Adrenal gland (tissue), 9 donors: ENCODE measurements at regions not wholly inside any gene's neighbourhood (a gene's known extent, or its start where the extent isn't known, plus 50 kb on each side); places are given as distances from the start of the nearest gene placed in this dataset.
"Not testable (repeated sequence)": the region's sequence is repeated elsewhere in the genome, so short reads cannot be mapped to it uniquely, and the experiment has no call there.

Source experiments
- DNase-seq, 7 donors: peaks; one replicate each; pipeline ENCODE4 v3.0.0-alpha.2; 2019 to 2020
- H3K27ac ChIP-seq, 5 donors: fragments of 200-600 bp; sonication (generic) in 4 of 5; 1 replicate in 3 of 5; 2 replicates in 2 of 5; pipeline versions ENCODE4 v1.5.1 to v1.8.0; 2016 to 2020; ENCODE audit warnings: mild to moderate bottlenecking in 1 of 5
- H3K27me3 ChIP-seq: fragments of 200-600 bp; 2 replicates; pipeline ENCODE4 v1.8.0; 2021
- H3K36me3 ChIP-seq, 2 donors: fragments of 200-600 bp; replicated peaks in 1 of 2; 1 replicate in 1 of 2; 2 replicates in 1 of 2; pipeline versions ENCODE4 v1.5.1 to v1.8.0; 2018 to 2022
- H3K4me1 ChIP-seq, 2 donors: fragments of 200-600 bp; replicated peaks in 1 of 2; 1 replicate in 1 of 2; 2 replicates in 1 of 2; pipeline versions ENCODE4 v1.5.1 to v1.8.0; 2018 to 2021
- H3K4me3 ChIP-seq, 4 donors: fragments of 200-600 bp; sonication (generic) in 3 of 4; one replicate each; pipeline ENCODE4 v1.5.1; 2016 to 2018
- H3K9me3 ChIP-seq, 3 donors: fragments of 200-600 bp; sonication (generic) in 1 of 3; replicated peaks in 1 of 3; 1 replicate in 2 of 3; 2 replicates in 1 of 3; pipeline versions ENCODE4 v1.5.1 to v1.8.0; 2016 to 2021
- POLR2A ChIP-seq, 2 donors: fragments of 450-650 bp; IDR thresholded peaks; one replicate each; pipeline ENCODE4 v1.6.1; 2017; ENCODE audit warnings: antibody characterized with exemption in 2 of 2, mild to moderate bottlenecking in 2 of 2, moderate library complexity in 1 of 2
- WGBS, 4 donors: extraction: QIAGEN DNeasy Blood & Tissue Kit in 2 of 4; methylation state at CpG; one replicate each; pipeline versions ENCODE4 v1.1.5 to v1.1.7; 2013 to 2017; 5-methylcytosine and 5-hydroxymethylcytosine counted together
- intact Hi-C, 2 donors: fragments of 100-400 bp; cut with DNase I; formaldehyde crosslinking; loops; one replicate each; pipeline versions ENCODE4 v1.14.1 to v1.15.0; 2022 to 2023
- TF ChIP-seq, protein P1 (sequence below), 6 experiments: fragments of 450-650 bp in 4 of 6; fragments of 200-600 bp in 2 of 6; sonication (generic) in 1 of 6; IDR thresholded peaks; 1 replicate in 5 of 6; 2 replicates in 1 of 6; pipeline versions ENCODE4 v1.5.1 to v1.8.0; 2016 to 2021; ENCODE audit warnings: antibody characterized with exemption in 6 of 6, mild to moderate bottlenecking in 2 of 6, moderate library complexity in 1 of 6
- donor health status: healthy with polysubstance abuse.
- donor health status: Bipolar disorder and iron deficiency.
- donor health status: DM: yes; HTN: yes; CAD: no.
- donor health status: DM: no; HTN: no; CAD: no.
- donor health status: DM: no; HTN: no; CAD: no.

DNA sequence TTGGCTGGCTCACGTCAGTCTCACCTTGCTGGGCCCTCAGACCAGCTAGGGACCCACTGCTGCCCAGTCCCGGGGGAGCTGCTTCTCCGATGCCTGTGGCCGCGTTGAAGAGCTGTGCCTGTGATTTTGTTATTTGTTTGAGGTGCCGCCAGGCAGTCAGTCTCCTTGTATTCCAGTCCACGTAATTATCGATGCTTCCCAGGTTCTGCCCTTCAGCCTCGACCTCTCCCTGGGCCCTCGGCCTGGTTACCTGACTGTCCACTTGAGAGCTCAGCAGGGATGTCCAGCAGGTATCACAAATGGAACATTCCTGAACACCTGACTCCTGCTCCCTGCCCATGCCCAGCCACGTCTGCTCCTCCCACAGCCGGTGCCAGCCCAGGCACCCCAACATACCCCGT, 195.9 kb upstream of the HS6ST1 start:
- 94 to 98% (median 95%) methylated on average over 13 of the region's 13 CpGs for WGBS, 4 donors
- H3K36me3 ChIP-seq = no peaks in the 10 kb centered on the region
- TF ChIP-seq POLR2A (IDR thresholded peaks at IDR 0.05) = no peak
- TF ChIP-seq, protein P1, sequence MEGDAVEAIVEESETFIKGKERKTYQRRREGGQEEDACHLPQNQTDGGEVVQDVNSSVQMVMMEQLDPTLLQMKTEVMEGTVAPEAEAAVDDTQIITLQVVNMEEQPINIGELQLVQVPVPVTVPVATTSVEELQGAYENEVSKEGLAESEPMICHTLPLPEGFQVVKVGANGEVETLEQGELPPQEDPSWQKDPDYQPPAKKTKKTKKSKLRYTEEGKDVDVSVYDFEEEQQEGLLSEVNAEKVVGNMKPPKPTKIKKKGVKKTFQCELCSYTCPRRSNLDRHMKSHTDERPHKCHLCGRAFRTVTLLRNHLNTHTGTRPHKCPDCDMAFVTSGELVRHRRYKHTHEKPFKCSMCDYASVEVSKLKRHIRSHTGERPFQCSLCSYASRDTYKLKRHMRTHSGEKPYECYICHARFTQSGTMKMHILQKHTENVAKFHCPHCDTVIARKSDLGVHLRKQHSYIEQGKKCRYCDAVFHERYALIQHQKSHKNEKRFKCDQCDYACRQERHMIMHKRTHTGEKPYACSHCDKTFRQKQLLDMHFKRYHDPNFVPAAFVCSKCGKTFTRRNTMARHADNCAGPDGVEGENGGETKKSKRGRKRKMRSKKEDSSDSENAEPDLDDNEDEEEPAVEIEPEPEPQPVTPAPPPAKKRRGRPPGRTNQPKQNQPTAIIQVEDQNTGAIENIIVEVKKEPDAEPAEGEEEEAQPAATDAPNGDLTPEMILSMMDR (IDR thresholded peaks at IDR 0.05) = no peak
- intact Hi-C loops = no loop called here
- H3K4me3 ChIP-seq = no peak overlapping the region
- no peaks in the 10 kb centered on the region for H3K27me3 ChIP-seq
- H3K27ac ChIP-seq = no peak overlapping the region
- H3K4me1 ChIP-seq = no peaks in the 10 kb centered on the region
- DNase-seq = peak in 1 of 7 donors; percentile 1
- no peaks in the 10 kb centered on the region for H3K9me3 ChIP-seq

DNA sequence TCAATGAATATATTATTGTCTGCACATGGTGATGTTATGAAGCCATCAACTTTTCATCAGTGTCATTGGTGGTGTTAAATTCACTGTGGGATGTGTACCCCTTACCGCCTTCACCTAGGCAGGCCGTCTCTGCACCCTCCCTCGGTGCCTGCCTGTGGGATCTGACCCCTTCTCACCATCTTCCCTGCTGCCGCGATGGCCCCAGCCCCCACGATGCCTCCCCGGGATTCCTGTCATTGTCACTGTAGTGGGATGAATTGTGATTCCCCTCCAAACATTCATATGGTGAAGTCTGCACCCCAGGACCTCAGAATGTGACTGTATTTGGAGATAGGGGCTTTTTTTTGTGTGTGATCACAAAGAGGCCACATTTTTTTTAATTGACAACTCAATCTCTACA, 198.3 kb upstream of the HS6ST1 start:
- intact Hi-C loops = no loop called here
- no peaks in the 10 kb centered on the region for H3K36me3 ChIP-seq
- TF ChIP-seq POLR2A (IDR thresholded peaks at IDR 0.05) = no peak
- TF ChIP-seq, protein P1 (IDR thresholded peaks at IDR 0.05) = no peak
- 73 to 81% (median 80%) methylated on average over 7 of the region's 7 CpGs for WGBS, 4 donors
- no peaks in the 10 kb centered on the region for H3K27me3 ChIP-seq
- no peaks in the 10 kb centered on the region for H3K4me1 ChIP-seq
- DNase-seq = no peak
- no peak overlapping the region for H3K27ac ChIP-seq
- H3K4me3 ChIP-seq = no peak overlapping the region
- no peaks in the 10 kb centered on the region for H3K9me3 ChIP-seq

DNA sequence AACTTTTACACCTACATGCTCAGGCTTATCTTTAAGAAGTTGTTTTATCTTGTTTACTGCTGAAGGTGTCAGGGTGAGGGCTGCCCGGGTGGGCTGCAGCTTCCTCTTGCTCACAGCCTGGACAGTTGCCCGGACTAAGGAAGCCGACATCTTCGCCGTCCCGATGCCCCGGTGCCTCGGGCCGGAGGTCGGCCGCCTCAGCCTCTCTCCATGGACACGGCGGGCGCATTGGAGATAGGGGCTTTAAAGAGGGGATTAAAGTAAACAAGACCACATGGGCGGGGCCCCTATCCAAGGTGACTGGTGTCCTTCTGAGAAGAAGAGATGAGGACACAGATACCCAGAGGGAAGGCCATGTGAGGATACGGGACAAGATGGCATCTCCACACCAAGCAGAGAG, 200.4 kb upstream of the HS6ST1 start:
- H3K4me3 ChIP-seq, H3K27ac ChIP-seq, intact Hi-C loops, H3K9me3 ChIP-seq, H3K27me3 ChIP-seq, H3K4me1 ChIP-seq, H3K36me3 ChIP-seq: not testable (repeated sequence)
- peak in 1 of 7 donors; percentile 9 for DNase-seq
- 84 to 94% (median 89%) methylated on average over 12 to 16 of the region's 16 CpGs for WGBS, 4 donors

DNA sequence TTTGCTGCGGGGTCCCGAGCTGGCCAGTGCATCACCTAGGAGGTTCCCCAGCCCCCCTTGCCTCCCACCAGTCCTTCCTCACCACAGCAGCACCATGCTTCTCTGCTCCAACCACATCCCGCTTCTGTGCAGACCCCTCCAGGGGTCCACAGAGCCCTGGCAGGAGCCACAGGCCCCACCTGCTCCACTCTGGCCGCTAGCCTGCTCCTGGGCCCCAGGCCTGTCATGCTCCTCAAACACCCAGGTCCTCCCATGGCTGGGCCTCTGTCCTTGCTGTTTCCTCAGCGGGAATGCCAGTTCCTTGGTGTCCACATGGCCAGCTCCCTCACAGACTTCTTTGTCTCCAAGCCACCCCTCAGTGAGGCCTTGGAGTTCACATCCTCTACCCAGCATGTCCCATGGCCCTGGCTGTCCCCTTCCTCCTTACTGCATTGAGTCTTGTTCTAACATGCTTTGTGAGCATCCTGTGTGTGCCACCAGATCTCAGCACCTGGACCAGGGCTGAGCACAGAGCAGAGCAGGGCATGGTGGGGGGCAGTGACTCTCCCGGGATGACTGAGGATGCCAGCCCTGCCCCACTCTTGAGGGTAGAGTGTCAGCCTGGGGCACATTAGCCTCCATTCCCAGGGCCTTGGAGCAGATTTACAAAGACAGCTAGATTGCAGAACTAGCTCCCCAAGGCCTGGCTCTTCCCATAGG, 201.0 kb upstream of the HS6ST1 start:
- no peaks in the 10 kb centered on the region for H3K4me1 ChIP-seq
- H3K36me3 ChIP-seq = no peaks in the 10 kb centered on the region
- 87 to 99% (median 93%) methylated on average over 4 to 6 of the region's 6 CpGs for WGBS, 4 donors
- no peaks in the 10 kb centered on the region for H3K27me3 ChIP-seq
- peak in 1 of 7 donors; percentile 3 for DNase-seq
- H3K9me3 ChIP-seq = no peaks in the 10 kb centered on the region
- intact Hi-C loops = no loop called here
- no peak for TF ChIP-seq POLR2A (IDR thresholded peaks at IDR 0.05)
- TF ChIP-seq, protein P1 (IDR thresholded peaks at IDR 0.05) = no peak
- H3K4me3 ChIP-seq = no peak overlapping the region
- H3K27ac ChIP-seq = no peak overlapping the region

DNA sequence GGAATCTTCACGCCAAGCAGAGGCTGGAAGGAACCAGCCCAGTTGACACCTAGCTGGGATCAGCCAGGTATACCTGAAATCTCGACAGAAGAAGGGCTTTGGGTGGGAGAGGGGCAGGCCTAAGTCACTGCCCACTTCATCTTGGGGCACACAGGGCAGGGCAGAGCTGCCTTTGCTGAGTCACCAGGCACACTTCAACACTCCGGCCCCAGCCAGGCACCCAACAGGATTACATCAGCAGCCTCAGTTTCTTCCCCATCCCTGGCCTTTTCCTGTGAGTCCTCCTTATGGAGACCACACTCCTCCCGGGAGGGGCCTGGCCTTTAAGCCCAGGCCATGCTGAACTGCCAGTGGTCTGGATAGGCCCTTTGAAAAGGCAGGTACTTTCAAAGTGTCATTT, 201.7 kb upstream of the HS6ST1 start:
- H3K4me3 ChIP-seq = no peak overlapping the region
- intact Hi-C loops = no loop called here
- no peak overlapping the region for H3K27ac ChIP-seq

More for the DNA sequence above, 201.7 kb upstream of the HS6ST1 start:
- no peaks in the 10 kb centered on the region for H3K4me1 ChIP-seq
- DNase-seq = peak in 1 of 7 donors; percentile 6
- H3K36me3 ChIP-seq = no peaks in the 10 kb centered on the region
- no peaks in the 10 kb centered on the region for H3K27me3 ChIP-seq
- WGBS, 4 donors = 70 to 88% (median 82%) methylated on average over 4 of the region's 4 CpGs
- H3K9me3 ChIP-seq = no peaks in the 10 kb centered on the region
- TF ChIP-seq POLR2A (IDR thresholded peaks at IDR 0.05) = no peak
- TF ChIP-seq, protein P1 (IDR thresholded peaks at IDR 0.05) = no peak
